ENCODE measurements at regions not wholly inside any gene's neighbourhood (a gene's known extent, or its start where the extent isn't known, plus 50 kb on each side); places are given as distances from the start of the nearest gene placed in this dataset.

DNA sequence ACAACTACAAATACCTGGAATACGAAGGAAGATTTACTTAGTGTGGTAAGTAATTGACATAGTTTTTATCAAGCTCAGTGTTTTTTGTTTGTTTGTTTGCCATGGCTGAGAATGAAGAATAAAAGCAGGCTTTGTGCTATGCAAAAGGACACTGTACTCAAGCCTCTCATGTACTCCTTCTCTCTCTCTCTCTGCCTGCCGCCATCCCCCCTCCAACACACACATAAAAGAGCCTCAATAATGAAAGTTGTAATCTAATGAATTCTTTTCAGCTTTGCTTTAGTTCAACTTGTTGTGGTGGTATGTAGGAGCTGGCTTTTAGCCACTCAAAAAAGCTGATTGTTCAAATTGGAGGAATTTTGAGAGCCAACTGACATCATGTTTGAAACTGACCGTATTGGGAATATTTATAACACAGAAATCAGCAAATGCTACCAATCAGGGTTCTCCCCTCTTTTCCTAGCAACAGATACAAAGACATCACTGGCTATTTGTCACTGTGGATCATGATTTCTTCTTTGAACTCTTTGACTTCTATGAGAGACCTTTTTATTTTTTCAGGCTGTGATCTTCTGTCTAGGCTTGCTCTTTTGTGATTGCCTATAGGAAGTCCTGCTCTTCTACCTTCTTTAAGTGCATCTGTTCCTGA, 1148.8 kb downstream of the RAPGEF2 start:
- H3K27me3 ChIP-seq (ENCODE audit: control insufficient read depth in 2 of 2, insufficient read depth in 2 of 2, low read length in 2 of 2): no peaks in the 10 kb centered on the region
- no peaks in the 10 kb centered on the region for H3K4me1 ChIP-seq (ENCODE audit: control insufficient read depth in 2 of 2, insufficient read depth in 2 of 2, low read length in 2 of 2)
- no peaks in the 10 kb centered on the region for H3K9me3 ChIP-seq (ENCODE audit: control insufficient read depth in 2 of 2, low read length in 2 of 2)
- no peak overlapping the region for H3K4me3 ChIP-seq (ENCODE audit: low read length in 2 of 2)
- H3K27ac ChIP-seq (ENCODE audit: low read depth in 2 of 2, low read length in 2 of 2): no peak overlapping the region
- H3K36me3 ChIP-seq (ENCODE audit: control insufficient read depth in 2 of 2, insufficient read depth in 2 of 2, low read length in 2 of 2): no peaks in the 10 kb centered on the region
- H3K9ac ChIP-seq (ENCODE audit: low read depth in 1 of 2, low read length in 2 of 2): no peak overlapping the region

DNA sequence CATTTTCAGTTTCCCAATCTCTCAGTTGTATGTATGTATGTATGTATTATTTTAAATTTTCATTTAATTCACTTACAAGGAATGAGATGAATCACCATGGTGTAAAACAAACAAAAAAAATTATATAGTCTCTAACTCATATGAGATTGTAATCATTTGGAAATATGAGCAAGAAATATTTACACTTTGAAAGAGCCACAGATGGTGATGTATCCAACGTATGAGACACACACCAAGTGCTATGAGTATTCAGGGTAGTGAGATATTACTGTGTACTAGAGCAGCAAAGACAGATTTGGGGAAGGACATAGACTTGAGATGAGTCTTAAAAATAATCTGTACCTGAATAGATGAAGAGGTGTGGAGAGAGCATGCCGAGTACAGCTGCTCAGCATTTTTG, 1154.4 kb downstream of the RAPGEF2 start:
- no peaks in the 10 kb centered on the region for H3K36me3 ChIP-seq (ENCODE audit: control insufficient read depth in 2 of 2, insufficient read depth in 2 of 2, low read length in 2 of 2)
- H3K4me1 ChIP-seq (ENCODE audit: control insufficient read depth in 2 of 2, insufficient read depth in 2 of 2, low read length in 2 of 2): no peaks in the 10 kb centered on the region
- no peak overlapping the region for H3K9ac ChIP-seq (ENCODE audit: low read depth in 1 of 2, low read length in 2 of 2)
- H3K9me3 ChIP-seq (ENCODE audit: control insufficient read depth in 2 of 2, low read length in 2 of 2): no peaks in the 10 kb centered on the region
- H3K4me3 ChIP-seq (ENCODE audit: low read length in 2 of 2): no peak overlapping the region
- no peaks in the 10 kb centered on the region for H3K27me3 ChIP-seq (ENCODE audit: control insufficient read depth in 2 of 2, insufficient read depth in 2 of 2, low read length in 2 of 2)
- H3K27ac ChIP-seq (ENCODE audit: low read depth in 2 of 2, low read length in 2 of 2): no peak overlapping the region

DNA sequence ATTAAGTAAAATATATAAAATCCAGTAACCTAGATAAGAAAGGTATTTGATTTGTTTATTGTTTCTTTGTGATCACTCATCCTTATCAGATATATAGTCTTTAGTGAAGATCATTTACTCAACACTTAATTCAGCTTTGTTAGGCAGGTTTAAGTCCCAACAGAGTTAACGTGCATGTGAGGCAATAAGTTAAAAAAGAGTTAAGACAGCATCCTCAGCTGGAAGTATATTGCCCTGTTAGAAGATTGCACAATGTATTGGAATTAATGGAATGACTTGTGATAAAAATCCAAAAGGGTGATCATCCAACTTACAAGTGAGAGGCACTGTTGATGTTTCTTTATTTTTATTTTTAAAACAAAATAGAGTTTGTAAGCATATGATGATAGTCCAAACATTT, 1162.1 kb downstream of the RAPGEF2 start:
- no peaks in the 10 kb centered on the region for H3K27me3 ChIP-seq (ENCODE audit: control insufficient read depth in 2 of 2, insufficient read depth in 2 of 2, low read length in 2 of 2)
- H3K4me3 ChIP-seq (ENCODE audit: low read length in 2 of 2): no peak overlapping the region
- no peaks in the 10 kb centered on the region for H3K4me1 ChIP-seq (ENCODE audit: control insufficient read depth in 2 of 2, insufficient read depth in 2 of 2, low read length in 2 of 2)
- H3K9ac ChIP-seq (ENCODE audit: low read depth in 1 of 2, low read length in 2 of 2): no peak overlapping the region
- H3K9me3 ChIP-seq (ENCODE audit: control insufficient read depth in 2 of 2, low read length in 2 of 2): no peaks in the 10 kb centered on the region
- H3K36me3 ChIP-seq (ENCODE audit: control insufficient read depth in 2 of 2, insufficient read depth in 2 of 2, low read length in 2 of 2): no peaks in the 10 kb centered on the region
- no peak overlapping the region for H3K27ac ChIP-seq (ENCODE audit: low read depth in 2 of 2, low read length in 2 of 2)

DNA sequence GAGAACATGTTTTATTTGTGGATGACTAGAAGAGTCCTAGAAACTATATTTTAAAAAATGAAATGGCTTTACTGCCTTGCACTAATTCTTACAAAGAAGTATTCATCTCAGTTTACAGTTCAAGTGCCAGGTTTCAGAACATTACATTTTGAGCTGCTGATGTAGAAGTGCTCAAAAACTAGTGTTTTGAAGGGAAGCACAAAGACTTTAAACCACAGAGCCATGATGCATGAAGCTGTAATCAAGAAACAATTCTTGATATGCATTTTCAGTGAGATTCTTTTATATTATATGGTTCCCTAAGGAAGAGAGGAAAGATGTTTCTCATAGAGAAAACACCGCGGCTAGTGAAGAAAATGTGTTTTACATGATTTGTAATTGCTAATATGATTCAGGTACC, 1163.0 kb downstream of the RAPGEF2 start:
- Histone ChIP-seq H3K27me3 (ENCODE audit: control insufficient read depth in 2 of 2, insufficient read depth in 2 of 2, low read length in 2 of 2) (no peaks in the 10 kb centered on the region), H3K9ac (ENCODE audit: low read depth in 1 of 2, low read length in 2 of 2) (no peak overlapping the region), H3K4me3 (ENCODE audit: low read length in 2 of 2) (no peak overlapping the region), H3K27ac (ENCODE audit: low read depth in 2 of 2, low read length in 2 of 2) (no peak overlapping the region), H3K9me3 (ENCODE audit: control insufficient read depth in 2 of 2, low read length in 2 of 2) (no peaks in the 10 kb centered on the region), H3K4me1 (ENCODE audit: control insufficient read depth in 2 of 2, insufficient read depth in 2 of 2, low read length in 2 of 2) (no peaks in the 10 kb centered on the region), H3K36me3 (ENCODE audit: control insufficient read depth in 2 of 2, insufficient read depth in 2 of 2, low read length in 2 of 2) (no peaks in the 10 kb centered on the region)

DNA sequence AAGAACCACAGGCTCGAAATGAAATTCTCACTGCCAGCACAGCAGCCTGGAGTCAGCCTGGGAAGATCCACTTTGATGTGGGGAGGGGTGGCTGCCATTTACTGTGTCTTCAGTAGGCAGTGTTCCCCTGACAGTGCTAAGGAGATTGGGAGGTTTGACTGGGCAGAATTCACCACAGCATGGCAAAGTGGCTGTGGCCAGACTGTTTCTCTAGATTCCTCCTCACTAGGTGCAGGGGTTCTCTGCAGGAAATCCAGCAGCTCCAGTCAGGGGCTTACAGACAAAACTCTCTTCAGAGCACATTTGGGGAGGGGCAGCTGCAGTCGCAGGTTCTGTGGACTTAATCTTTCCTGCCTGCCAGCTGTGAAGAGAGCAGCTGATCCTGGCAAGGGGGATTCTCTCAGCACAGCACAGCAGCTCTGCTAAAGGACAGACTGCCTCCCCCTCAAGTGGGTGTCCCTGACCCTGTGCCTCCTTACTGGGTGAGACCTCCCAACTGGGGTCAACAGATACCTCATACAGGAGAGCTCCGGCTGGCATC, 1174.0 kb downstream of the RAPGEF2 start:
- no peak overlapping the region for H3K27ac ChIP-seq (ENCODE audit: low read depth in 2 of 2, low read length in 2 of 2)
- no peaks in the 10 kb centered on the region for H3K4me1 ChIP-seq (ENCODE audit: control insufficient read depth in 2 of 2, insufficient read depth in 2 of 2, low read length in 2 of 2)
- no peak overlapping the region for H3K9ac ChIP-seq (ENCODE audit: low read depth in 1 of 2, low read length in 2 of 2)
- H3K9me3 ChIP-seq (ENCODE audit: control insufficient read depth in 2 of 2, low read length in 2 of 2): peaks cover 0 to 3% of the 10 kb centered on the region in 2 donors
- no peaks in the 10 kb centered on the region for H3K36me3 ChIP-seq (ENCODE audit: control insufficient read depth in 2 of 2, insufficient read depth in 2 of 2, low read length in 2 of 2)
- no peaks in the 10 kb centered on the region for H3K27me3 ChIP-seq (ENCODE audit: control insufficient read depth in 2 of 2, insufficient read depth in 2 of 2, low read length in 2 of 2)
- no peak overlapping the region for H3K4me3 ChIP-seq (ENCODE audit: low read length in 2 of 2)

DNA sequence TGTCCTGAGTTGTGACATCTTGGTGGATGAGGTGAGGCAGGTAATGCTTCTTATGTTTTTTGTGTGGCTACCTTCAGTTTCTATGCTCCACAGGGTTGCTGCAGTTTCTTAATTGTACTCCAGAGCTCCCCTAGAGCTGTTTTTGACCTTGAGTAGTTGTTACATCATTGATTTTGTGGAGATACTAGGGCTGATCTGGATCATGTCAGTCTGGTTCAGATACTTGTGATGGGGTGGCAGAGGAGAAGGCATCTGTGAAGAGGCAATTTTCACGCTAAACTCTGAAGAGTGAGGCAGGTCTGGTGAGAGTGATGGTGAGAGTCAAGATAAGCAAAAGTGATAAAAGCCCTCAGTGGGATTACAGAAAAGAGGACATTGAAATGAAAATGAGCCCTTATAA, 1180.2 kb downstream of the RAPGEF2 start:
- Histone ChIP-seq H3K27me3 (ENCODE audit: control insufficient read depth in 2 of 2, insufficient read depth in 2 of 2, low read length in 2 of 2) (no peaks in the 10 kb centered on the region), H3K4me3 (ENCODE audit: low read length in 2 of 2) (no peak overlapping the region), H3K36me3 (ENCODE audit: control insufficient read depth in 2 of 2, insufficient read depth in 2 of 2, low read length in 2 of 2) (no peaks in the 10 kb centered on the region), H3K9ac (ENCODE audit: low read depth in 1 of 2, low read length in 2 of 2) (no peak overlapping the region), H3K27ac (ENCODE audit: low read depth in 2 of 2, low read length in 2 of 2) (no peak overlapping the region), H3K4me1 (ENCODE audit: control insufficient read depth in 2 of 2, insufficient read depth in 2 of 2, low read length in 2 of 2) (no peaks in the 10 kb centered on the region), H3K9me3 (ENCODE audit: control insufficient read depth in 2 of 2, low read length in 2 of 2) (no peaks in the 10 kb centered on the region)

DNA sequence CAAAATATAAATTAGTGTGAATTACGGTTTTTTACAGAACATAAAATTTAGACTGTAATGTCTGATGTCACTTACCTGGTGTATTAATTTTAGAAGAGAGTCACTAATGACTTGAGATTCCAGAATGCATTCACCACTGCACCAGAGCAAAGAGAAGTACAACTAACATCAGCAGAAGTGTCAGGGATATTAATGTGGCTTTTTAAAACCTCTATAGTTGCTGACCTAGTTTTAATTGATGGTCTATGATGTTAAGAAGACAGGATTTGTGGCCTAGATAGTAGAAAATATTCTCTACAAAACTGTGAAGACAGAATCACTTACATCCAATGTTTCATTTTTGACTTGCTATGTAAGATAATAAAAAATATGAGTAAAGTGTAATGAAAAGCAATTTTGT, 1181.6 kb downstream of the RAPGEF2 start:
- no peak overlapping the region for H3K9ac ChIP-seq (ENCODE audit: low read depth in 1 of 2, low read length in 2 of 2)

DNA sequence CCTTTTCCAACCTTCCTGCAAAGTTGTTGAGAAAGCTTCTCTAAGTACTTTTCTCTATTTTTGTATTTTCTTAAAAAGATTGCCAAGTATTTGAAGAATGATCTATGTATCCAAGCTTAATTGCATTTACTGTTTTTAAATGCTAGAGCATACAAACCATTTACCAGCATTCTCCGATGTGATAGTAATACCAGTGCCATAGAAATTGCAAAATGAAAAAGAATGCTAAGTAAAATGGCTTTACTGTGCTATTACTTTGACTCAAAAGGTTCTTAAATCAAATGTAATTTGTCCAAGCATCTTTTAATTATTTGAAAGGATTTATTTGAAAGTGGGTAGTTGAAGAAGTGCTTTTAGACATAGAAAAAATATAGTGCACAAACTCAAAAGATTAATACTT, 1183.2 kb downstream of the RAPGEF2 start:
- Histone ChIP-seq H3K4me1 (ENCODE audit: control insufficient read depth in 2 of 2, insufficient read depth in 2 of 2, low read length in 2 of 2) (no peaks in the 10 kb centered on the region), H3K36me3 (ENCODE audit: control insufficient read depth in 2 of 2, insufficient read depth in 2 of 2, low read length in 2 of 2) (no peaks in the 10 kb centered on the region), H3K27me3 (ENCODE audit: control insufficient read depth in 2 of 2, insufficient read depth in 2 of 2, low read length in 2 of 2) (no peaks in the 10 kb centered on the region), H3K9me3 (ENCODE audit: control insufficient read depth in 2 of 2, low read length in 2 of 2) (no peaks in the 10 kb centered on the region), H3K9ac (ENCODE audit: low read depth in 1 of 2, low read length in 2 of 2) (no peak overlapping the region), H3K27ac (ENCODE audit: low read depth in 2 of 2, low read length in 2 of 2) (no peak overlapping the region), H3K4me3 (ENCODE audit: low read length in 2 of 2) (no peak overlapping the region)

More for the DNA sequence above, 1181.6 kb downstream of the RAPGEF2 start:
- H3K27ac ChIP-seq (ENCODE audit: low read depth in 2 of 2, low read length in 2 of 2): no peak overlapping the region
- H3K36me3 ChIP-seq (ENCODE audit: control insufficient read depth in 2 of 2, insufficient read depth in 2 of 2, low read length in 2 of 2): no peaks in the 10 kb centered on the region
- no peak overlapping the region for H3K4me3 ChIP-seq (ENCODE audit: low read length in 2 of 2)
- H3K9me3 ChIP-seq (ENCODE audit: control insufficient read depth in 2 of 2, low read length in 2 of 2): no peaks in the 10 kb centered on the region
- no peaks in the 10 kb centered on the region for H3K4me1 ChIP-seq (ENCODE audit: control insufficient read depth in 2 of 2, insufficient read depth in 2 of 2, low read length in 2 of 2)
- no peaks in the 10 kb centered on the region for H3K27me3 ChIP-seq (ENCODE audit: control insufficient read depth in 2 of 2, insufficient read depth in 2 of 2, low read length in 2 of 2)

DNA sequence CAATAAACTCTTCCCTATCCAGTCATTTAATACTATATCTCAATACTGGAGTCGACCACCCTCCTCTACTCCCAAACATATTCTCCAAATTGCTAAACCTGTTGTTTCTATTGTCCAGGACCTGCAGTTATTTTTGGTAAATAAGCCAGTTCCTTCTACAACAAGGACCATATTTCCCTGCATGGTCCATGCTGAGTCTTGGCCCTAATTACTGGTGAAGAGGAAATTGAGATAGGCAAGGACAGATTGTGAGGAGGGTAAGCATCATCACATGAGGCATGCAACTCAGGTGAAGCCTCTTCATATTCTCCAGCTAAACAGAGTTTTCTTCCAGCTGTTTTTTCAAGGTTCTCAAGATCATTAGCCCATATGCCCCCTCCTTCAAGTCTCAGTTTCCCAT, 1193.6 kb downstream of the RAPGEF2 start:
- Histone ChIP-seq H3K36me3 (ENCODE audit: control insufficient read depth in 2 of 2, insufficient read depth in 2 of 2, low read length in 2 of 2) (no peaks in the 10 kb centered on the region), H3K9ac (ENCODE audit: low read depth in 1 of 2, low read length in 2 of 2) (no peak overlapping the region), H3K4me3 (ENCODE audit: low read length in 2 of 2) (no peak overlapping the region), H3K4me1 (ENCODE audit: control insufficient read depth in 2 of 2, insufficient read depth in 2 of 2, low read length in 2 of 2) (no peaks in the 10 kb centered on the region), H3K9me3 (ENCODE audit: control insufficient read depth in 2 of 2, low read length in 2 of 2) (no peaks in the 10 kb centered on the region), H3K27me3 (ENCODE audit: control insufficient read depth in 2 of 2, insufficient read depth in 2 of 2, low read length in 2 of 2) (no peaks in the 10 kb centered on the region), H3K27ac (ENCODE audit: low read depth in 2 of 2, low read length in 2 of 2) (no peak overlapping the region)

DNA sequence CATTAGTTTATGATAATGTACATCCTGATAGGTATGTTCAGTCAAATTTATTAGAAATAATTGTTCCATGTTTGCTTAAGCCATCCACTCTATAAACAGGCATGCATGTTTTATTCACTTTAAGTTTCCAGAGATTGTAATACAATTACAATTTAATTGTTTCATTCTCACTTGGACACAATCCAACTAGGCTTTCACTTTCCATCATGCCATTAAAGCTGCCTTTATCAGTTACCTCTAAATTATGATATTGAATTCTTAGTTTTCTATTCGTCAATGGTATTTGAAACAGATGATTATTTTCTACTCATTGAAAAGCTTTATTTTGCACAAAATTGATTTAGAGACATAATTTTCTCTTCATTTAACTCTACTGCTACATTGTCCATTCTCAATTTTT, 1196.3 kb downstream of the RAPGEF2 start:
- Histone ChIP-seq H3K4me1 (ENCODE audit: control insufficient read depth in 2 of 2, insufficient read depth in 2 of 2, low read length in 2 of 2) (no peaks in the 10 kb centered on the region), H3K4me3 (ENCODE audit: low read length in 2 of 2) (no peak overlapping the region), H3K36me3 (ENCODE audit: control insufficient read depth in 2 of 2, insufficient read depth in 2 of 2, low read length in 2 of 2) (no peaks in the 10 kb centered on the region)

More for the DNA sequence above, 1196.3 kb downstream of the RAPGEF2 start:
- no peaks in the 10 kb centered on the region for H3K27me3 ChIP-seq (ENCODE audit: control insufficient read depth in 2 of 2, insufficient read depth in 2 of 2, low read length in 2 of 2)
- H3K9ac ChIP-seq (ENCODE audit: low read depth in 1 of 2, low read length in 2 of 2): no peak overlapping the region
- no peaks in the 10 kb centered on the region for H3K9me3 ChIP-seq (ENCODE audit: control insufficient read depth in 2 of 2, low read length in 2 of 2)
- H3K27ac ChIP-seq (ENCODE audit: low read depth in 2 of 2, low read length in 2 of 2): no peak overlapping the region

Measured in mucosa of rectum (tissue), 2 donors.